Fibroblast of mammary gland (primary cell): ENCODE measurements at regions not wholly inside any gene's neighbourhood (a gene's known extent, or its start where the extent isn't known, plus 50 kb on each side); places are given as distances from the start of the nearest gene placed in this dataset.

ENCODE experiments used
- DNase-seq: peaks from one replicate; pipeline ENCODE4 v3.0.0-alpha.2; 2010; ENCODE audit warnings: low read depth
- H3K4me3 ChIP-seq: 2 replicates; pipeline ENCODE4 v1.5.1; 2011; ENCODE audit warnings: low read depth, mild to moderate bottlenecking, low read length, moderate library complexity; ENCODE audit not compliant: control insufficient read depth
- TF ChIP-seq, protein P1 (sequence below): conservative IDR thresholded peaks from 2 replicates; pipeline ENCODE4 v1.5.1; 2011; ENCODE audit warnings: low read depth, low read length, inconsistent platforms; ENCODE audit not compliant: control insufficient read depth, insufficient read depth

DNA sequence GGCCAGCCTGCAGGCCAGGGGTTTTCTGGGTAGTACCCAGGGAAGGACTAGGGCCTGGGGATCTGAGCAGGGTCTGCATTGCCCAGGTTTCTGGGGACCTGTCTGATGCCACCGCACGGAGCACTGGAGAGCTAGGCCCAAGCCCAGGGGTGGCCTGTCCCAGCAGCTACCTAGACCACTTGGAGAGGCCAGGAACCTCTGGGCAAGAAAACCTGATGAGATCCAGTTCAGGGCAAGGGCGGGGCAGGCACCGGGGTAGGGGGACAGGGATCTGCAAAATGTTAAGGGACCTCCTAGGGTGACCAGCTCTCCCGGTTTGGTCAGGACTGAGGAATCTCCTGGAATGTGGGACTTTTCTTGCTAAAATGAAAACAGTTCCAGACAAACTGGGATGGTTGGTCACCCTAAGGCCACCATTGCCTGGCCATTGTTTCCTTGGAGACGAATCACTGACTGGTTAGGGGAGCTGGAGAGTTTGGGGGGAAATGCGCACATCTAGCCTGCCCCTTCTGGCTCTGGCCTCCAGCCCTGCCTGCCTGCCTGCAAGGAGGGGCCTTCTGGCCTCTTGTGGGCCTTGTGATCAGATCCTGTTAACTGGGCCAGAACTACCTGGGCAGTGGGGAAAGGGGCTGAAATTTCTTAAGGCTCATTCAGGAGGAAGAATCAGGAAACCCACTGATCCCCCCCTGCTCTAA is 117.4 kb upstream of the TLE3 start:
- TF ChIP-seq, protein P1, sequence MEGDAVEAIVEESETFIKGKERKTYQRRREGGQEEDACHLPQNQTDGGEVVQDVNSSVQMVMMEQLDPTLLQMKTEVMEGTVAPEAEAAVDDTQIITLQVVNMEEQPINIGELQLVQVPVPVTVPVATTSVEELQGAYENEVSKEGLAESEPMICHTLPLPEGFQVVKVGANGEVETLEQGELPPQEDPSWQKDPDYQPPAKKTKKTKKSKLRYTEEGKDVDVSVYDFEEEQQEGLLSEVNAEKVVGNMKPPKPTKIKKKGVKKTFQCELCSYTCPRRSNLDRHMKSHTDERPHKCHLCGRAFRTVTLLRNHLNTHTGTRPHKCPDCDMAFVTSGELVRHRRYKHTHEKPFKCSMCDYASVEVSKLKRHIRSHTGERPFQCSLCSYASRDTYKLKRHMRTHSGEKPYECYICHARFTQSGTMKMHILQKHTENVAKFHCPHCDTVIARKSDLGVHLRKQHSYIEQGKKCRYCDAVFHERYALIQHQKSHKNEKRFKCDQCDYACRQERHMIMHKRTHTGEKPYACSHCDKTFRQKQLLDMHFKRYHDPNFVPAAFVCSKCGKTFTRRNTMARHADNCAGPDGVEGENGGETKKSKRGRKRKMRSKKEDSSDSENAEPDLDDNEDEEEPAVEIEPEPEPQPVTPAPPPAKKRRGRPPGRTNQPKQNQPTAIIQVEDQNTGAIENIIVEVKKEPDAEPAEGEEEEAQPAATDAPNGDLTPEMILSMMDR, result no peak
- DNase-seq, result no peak
- no peak overlapping the region for H3K4me3 ChIP-seq

DNA sequence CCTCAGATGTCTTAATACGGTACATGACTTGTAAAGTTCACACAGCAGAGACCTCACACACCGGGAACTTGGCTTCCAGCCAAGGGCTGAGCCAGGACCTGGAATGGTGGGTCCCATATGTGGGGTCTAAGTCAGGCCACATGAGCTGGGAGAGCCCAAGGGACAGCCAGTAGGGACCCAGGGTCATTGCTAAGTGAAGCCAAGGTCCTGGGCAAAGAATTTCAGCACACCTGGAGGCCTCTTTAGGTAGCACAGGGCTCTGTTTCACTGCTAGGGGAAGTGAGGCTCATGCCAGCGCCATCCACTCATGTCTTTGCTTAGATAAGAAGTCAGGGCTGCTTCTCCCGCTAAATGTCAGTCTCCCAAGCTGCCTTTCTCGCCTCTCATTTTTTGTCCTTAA is 116.6 kb upstream of the TLE3 start:
- no peak overlapping the region for H3K4me3 ChIP-seq
- no peak for DNase-seq
- TF ChIP-seq, protein P1, result no peak

DNA sequence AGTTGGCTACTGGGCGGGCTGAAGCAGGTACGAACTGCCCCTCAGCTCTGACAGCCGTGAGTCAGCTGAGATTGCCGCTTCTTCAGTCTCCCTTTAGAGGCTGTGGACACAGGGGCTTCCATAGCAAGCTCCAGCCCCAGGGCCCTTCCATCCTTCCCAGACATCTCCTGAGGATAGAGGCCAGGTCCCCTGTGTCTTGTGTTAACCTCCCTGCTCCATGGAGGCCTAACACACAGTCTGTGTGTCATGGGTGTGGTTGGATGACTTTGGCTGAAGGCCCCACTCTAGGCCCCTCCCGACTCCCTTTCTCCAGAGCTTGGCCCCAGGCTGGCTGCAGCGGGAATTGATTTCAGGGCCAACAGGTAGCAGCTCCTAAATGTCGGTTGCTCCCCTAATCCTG is 116.1 kb upstream of the TLE3 start:
- no peak for DNase-seq
- no peak overlapping the region for H3K4me3 ChIP-seq
- TF ChIP-seq, protein P1, result no peak

DNA sequence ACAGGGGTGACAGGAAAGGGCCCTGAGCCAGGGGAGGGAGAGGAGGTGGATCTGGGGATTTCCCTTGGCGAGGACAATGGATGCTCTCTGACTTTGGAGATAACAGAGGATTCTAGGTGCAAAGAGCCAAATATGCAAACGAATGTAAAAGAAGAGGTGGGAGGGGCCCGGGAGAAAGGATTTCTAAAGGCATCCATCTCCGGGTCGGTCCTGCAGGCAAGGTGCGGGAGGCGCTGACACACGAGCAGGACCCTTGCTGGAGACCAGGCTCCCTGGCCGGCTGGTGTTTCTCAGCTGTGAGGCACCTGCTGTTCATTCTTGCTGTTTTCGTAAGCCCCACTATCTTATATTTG is 115.2 kb upstream of the TLE3 start:
- TF ChIP-seq, protein P1, result no peak
- DNase-seq, result no peak
- H3K4me3 ChIP-seq, result no peak overlapping the region

- no peak overlapping the region for H3K4me3 ChIP-seq
- DNase-seq, result peak; percentile 16
- TF ChIP-seq, protein P1, result no peak
Observed at GRCh38 chr15:70212286-70212962, 114.7 kb upstream of the TLE3 start.

DNA sequence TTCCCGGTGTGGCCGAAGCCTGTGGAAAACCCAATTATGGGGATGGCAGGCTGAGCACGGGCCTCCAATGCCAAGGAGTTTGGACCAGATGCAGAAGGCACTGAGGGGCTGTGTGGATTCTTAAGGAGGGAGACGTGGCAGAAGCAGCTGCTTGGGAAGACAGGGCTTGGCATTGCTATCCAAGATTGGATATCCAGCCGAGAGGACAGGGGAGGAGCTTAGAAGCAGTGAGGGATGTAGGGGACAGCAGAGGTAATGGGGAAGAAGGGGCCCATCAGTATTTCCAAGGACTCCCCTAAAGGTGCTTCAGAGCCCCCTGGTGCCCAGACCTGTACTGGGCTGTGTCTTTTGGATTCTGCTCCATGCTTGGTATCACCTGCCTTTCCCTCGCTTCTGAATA is 112.8 kb upstream of the TLE3 start:
- DNase-seq, result no peak
- TF ChIP-seq, protein P1, result peak; percentile 5
- no peak overlapping the region for H3K4me3 ChIP-seq
